ENCODE measurements at regions not wholly inside any gene's neighbourhood (a gene's known extent, or its start where the extent isn't known, plus 50 kb on each side); places are given as distances from the start of the nearest gene placed in this dataset.

GRCh38 chr10:108989976-108990375 lies 933.3 kb downstream of the XPNPEP1 start:
- Histone ChIP-seq H3K36me3 (ENCODE audit: low read depth) (no peaks in the 10 kb centered on the region), H3K27me3 (ENCODE audit: insufficient read depth, low read depth) (no peaks in the 10 kb centered on the region)

DNA sequence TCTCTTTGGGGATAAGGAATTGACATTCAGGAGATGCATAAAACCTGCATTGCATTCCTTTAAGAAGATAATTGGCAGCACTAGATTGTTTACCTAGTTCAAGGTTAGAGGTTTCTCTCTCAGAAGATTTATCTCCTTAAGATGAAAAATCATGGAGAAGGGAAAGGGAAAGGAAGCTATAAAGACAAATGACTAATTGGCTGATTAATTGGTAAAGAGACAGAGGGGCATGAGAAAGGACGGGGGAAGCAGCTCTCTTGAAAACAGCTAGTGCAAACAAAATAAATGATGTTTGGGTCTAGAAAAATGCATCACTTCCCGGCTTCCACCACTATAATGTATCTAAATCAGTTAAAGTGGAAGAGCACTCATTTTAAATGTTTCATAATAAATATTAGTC lies 941.2 kb downstream of the XPNPEP1 start:
- no peaks in the 10 kb centered on the region for H4K20me1 ChIP-seq (ENCODE audit: insufficient read depth)
- H3K9me2 ChIP-seq (ENCODE audit: insufficient read depth), result no peaks in the 10 kb centered on the region
- ChIA-PET POLR2A (ENCODE audit: unreplicated experiment) (no interaction called here), CTCF (no interaction called here)
- no TSS peak for BruUV-seq (replicated peaks)
- no peaks in the 10 kb centered on the region for H3K36me3 ChIP-seq (ENCODE audit: low read depth)
- no peaks in the 10 kb centered on the region for H3F3A ChIP-seq (ENCODE audit: insufficient read depth, low read depth)
- intact Hi-C loops (cut with micrococcal nuclease; ENCODE audit: unreplicated experiment), result no loop called here
- TF ChIP-seq, protein P1, sequence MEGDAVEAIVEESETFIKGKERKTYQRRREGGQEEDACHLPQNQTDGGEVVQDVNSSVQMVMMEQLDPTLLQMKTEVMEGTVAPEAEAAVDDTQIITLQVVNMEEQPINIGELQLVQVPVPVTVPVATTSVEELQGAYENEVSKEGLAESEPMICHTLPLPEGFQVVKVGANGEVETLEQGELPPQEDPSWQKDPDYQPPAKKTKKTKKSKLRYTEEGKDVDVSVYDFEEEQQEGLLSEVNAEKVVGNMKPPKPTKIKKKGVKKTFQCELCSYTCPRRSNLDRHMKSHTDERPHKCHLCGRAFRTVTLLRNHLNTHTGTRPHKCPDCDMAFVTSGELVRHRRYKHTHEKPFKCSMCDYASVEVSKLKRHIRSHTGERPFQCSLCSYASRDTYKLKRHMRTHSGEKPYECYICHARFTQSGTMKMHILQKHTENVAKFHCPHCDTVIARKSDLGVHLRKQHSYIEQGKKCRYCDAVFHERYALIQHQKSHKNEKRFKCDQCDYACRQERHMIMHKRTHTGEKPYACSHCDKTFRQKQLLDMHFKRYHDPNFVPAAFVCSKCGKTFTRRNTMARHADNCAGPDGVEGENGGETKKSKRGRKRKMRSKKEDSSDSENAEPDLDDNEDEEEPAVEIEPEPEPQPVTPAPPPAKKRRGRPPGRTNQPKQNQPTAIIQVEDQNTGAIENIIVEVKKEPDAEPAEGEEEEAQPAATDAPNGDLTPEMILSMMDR (conservative IDR thresholded peaks at IDR 0.05), result no peak
- TF ChIP-seq EZH2 (IDR thresholded peaks at IDR 0.05; ENCODE audit: low read depth), result no peak
- H2AFZ ChIP-seq, result no peak overlapping the region
- H3K4me1 ChIP-seq (replicated peaks; ENCODE audit: insufficient read depth), result no peaks in the 10 kb centered on the region
- H3K79me2 ChIP-seq (ENCODE audit: low read depth), result no peaks in the 10 kb centered on the region
- H3K27me3 ChIP-seq (ENCODE audit: insufficient read depth, low read depth), result no peaks in the 10 kb centered on the region
- no peak overlapping the region for H3K4me3 ChIP-seq
- no peak overlapping the region for H3K4me2 ChIP-seq
- H3K27ac ChIP-seq, result no peak overlapping the region
- no peaks in the 10 kb centered on the region for H3K9me3 ChIP-seq (ENCODE audit: insufficient read depth, low read depth)
- DNase-seq, result no peak

More at GRCh38 chr10:108989976-108990375, 933.3 kb downstream of the XPNPEP1 start:
- no TSS peak for BruUV-seq (replicated peaks)
- intact Hi-C loops (cut with micrococcal nuclease; ENCODE audit: unreplicated experiment), result no loop called here
- H3F3A ChIP-seq (ENCODE audit: insufficient read depth, low read depth), result no peaks in the 10 kb centered on the region
- no peaks in the 10 kb centered on the region for H3K9me3 ChIP-seq (ENCODE audit: insufficient read depth, low read depth)
- ChIA-PET CTCF (no interaction called here), POLR2A (ENCODE audit: unreplicated experiment) (no interaction called here)
- no peaks in the 10 kb centered on the region for H3K79me2 ChIP-seq (ENCODE audit: low read depth)
- H3K4me3 ChIP-seq, result no peak overlapping the region
- no peaks in the 10 kb centered on the region for H3K4me1 ChIP-seq (replicated peaks; ENCODE audit: insufficient read depth)
- no peak for TF ChIP-seq EZH2 (IDR thresholded peaks at IDR 0.05; ENCODE audit: low read depth)
- TF ChIP-seq, protein P1 (conservative IDR thresholded peaks at IDR 0.05), result no peak
- H3K9me2 ChIP-seq (ENCODE audit: insufficient read depth), result no peaks in the 10 kb centered on the region
- DNase-seq, result no peak
- H4K20me1 ChIP-seq (ENCODE audit: insufficient read depth), result no peaks in the 10 kb centered on the region
- no peak overlapping the region for H2AFZ ChIP-seq
- H3K4me2 ChIP-seq, result no peak overlapping the region
- no peak overlapping the region for H3K27ac ChIP-seq

GRCh38 chr10:108980869-108981268 lies 942.4 kb downstream of the XPNPEP1 start:
- Histone ChIP-seq H3K4me2 (no peak overlapping the region), H3K79me2 (ENCODE audit: low read depth) (no peaks in the 10 kb centered on the region), H3K36me3 (ENCODE audit: low read depth) (no peaks in the 10 kb centered on the region), H3K27me3 (ENCODE audit: insufficient read depth, low read depth) (no peaks in the 10 kb centered on the region), H4K20me1 (ENCODE audit: insufficient read depth) (no peaks in the 10 kb centered on the region), H3K27ac (no peak overlapping the region), H3F3A (ENCODE audit: insufficient read depth, low read depth) (no peaks in the 10 kb centered on the region), H3K9me3 (ENCODE audit: insufficient read depth, low read depth) (no peaks in the 10 kb centered on the region), H3K9me2 (ENCODE audit: insufficient read depth) (no peaks in the 10 kb centered on the region), H2AFZ (no peak overlapping the region), H3K4me1 (replicated peaks; ENCODE audit: insufficient read depth) (no peaks in the 10 kb centered on the region), H3K4me3 (no peak overlapping the region)
- TF ChIP-seq, protein P1 (conservative IDR thresholded peaks at IDR 0.05), result no peak
- TF ChIP-seq EZH2 (IDR thresholded peaks at IDR 0.05; ENCODE audit: low read depth), result no peak
- intact Hi-C loops (cut with micrococcal nuclease; ENCODE audit: unreplicated experiment), result no loop called here
- POLR2A ChIA-PET (ENCODE audit: unreplicated experiment), result no interaction called here
- CTCF ChIA-PET, result no interaction called here
- no TSS peak for BruUV-seq (replicated peaks)
- no peak for DNase-seq

Measured in PC-9 (cell line).